Activated naive CD8-positive, alpha-beta T cell (primary cell): ENCODE measurements at regions not wholly inside any gene's neighbourhood (a gene's known extent, or its start where the extent isn't known, plus 50 kb on each side); places are given as distances from the start of the nearest gene placed in this dataset.
"Not testable (repeated sequence)": the region's sequence is repeated elsewhere in the genome, so short reads cannot be mapped to it uniquely, and the experiment has no call there.

Experiments used
- H3K27ac Mint-ChIP-seq: one replicate; pipeline ENCODE4 v1.8.0; 2021; ENCODE audit warnings: mixed read lengths
- H3K27me3 Mint-ChIP-seq: one replicate; pipeline ENCODE4 v1.8.0; 2021; ENCODE audit warnings: mixed read lengths
- H3K36me3 Mint-ChIP-seq: one replicate; pipeline ENCODE4 v1.8.0; 2021; ENCODE audit warnings: mixed read lengths
- H3K4me1 Mint-ChIP-seq: one replicate; pipeline ENCODE4 v1.8.0; 2021; ENCODE audit warnings: low read depth, mixed read lengths
- H3K4me3 Mint-ChIP-seq: one replicate; pipeline ENCODE4 v1.8.0; 2021; ENCODE audit warnings: mild to moderate bottlenecking, mixed read lengths
- H3K9me3 Mint-ChIP-seq: one replicate; pipeline ENCODE4 v1.8.0; 2021; ENCODE audit warnings: low read depth, mixed read lengths

DNA sequence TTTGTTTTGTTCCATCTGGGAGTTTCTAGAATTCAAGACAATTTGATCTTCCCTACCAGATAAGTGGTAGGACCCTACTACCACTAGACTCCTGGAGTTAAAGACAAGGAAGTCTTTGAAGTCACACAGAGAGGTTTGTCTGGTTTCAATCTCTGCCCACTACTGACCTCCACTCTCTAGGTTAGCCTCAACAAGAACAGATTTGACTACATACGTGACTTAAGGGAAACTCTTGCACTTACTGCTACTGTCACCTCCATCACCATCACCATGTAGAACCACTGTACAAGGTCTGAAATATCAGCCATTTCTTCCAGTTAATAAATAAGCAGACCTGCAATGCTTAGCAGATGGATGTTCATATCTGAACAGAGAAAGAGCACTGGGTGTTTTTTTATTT lies 148.3 kb upstream of the ARHGEF26 start:
- no peaks in the 10 kb centered on the region for H3K36me3 Mint-ChIP-seq
- peaks cover 13% of the 10 kb centered on the region for H3K27me3 Mint-ChIP-seq
- no peak overlapping the region for H3K4me3 Mint-ChIP-seq
- no peaks in the 10 kb centered on the region for H3K4me1 Mint-ChIP-seq
- no peak overlapping the region for H3K27ac Mint-ChIP-seq
- no peaks in the 10 kb centered on the region for H3K9me3 Mint-ChIP-seq

DNA sequence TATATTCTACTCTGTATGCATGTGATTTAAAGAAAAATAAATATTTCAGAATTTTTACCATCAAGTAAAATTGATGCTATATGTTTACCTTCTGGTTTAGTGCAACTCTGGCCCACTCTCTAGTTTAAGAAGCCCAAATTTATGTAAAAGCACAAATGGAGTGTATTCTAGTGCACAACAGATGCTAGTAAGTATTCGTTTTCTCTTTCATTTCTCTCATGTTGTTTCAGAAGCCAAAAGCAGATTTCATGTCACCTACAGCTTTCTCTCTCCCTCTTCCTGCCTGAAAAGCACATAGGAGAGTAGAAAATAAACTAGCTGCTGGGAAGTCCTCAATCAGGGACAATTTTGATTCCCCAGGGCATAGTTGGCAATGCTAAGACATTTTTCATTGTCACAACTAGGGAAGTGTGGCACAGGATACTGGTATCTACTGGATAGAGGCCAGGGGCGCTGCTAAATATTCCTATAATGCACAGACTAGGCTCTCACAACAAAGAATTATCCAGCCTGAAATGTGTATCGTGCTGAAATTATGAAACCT lies 147.4 kb upstream of the ARHGEF26 start:
- Mint-ChIP-seq H3K4me3 (no peak overlapping the region), H3K4me1 (no peaks in the 10 kb centered on the region), H3K27ac (no peak overlapping the region), H3K36me3 (no peaks in the 10 kb centered on the region), H3K27me3 (peaks cover 6% of the 10 kb centered on the region), H3K9me3 (no peaks in the 10 kb centered on the region)

- peaks cover 6% of the 10 kb centered on the region for H3K27me3 Mint-ChIP-seq
- no peaks in the 10 kb centered on the region for H3K9me3 Mint-ChIP-seq
- H3K36me3 Mint-ChIP-seq = no peaks in the 10 kb centered on the region
- H3K4me3 Mint-ChIP-seq = no peak overlapping the region
- H3K4me1 Mint-ChIP-seq = no peaks in the 10 kb centered on the region
- H3K27ac Mint-ChIP-seq = no peak overlapping the region
These were observed 146.6 kb upstream of the ARHGEF26 start for GRCh38 chr3:153974614-153975013.

DNA sequence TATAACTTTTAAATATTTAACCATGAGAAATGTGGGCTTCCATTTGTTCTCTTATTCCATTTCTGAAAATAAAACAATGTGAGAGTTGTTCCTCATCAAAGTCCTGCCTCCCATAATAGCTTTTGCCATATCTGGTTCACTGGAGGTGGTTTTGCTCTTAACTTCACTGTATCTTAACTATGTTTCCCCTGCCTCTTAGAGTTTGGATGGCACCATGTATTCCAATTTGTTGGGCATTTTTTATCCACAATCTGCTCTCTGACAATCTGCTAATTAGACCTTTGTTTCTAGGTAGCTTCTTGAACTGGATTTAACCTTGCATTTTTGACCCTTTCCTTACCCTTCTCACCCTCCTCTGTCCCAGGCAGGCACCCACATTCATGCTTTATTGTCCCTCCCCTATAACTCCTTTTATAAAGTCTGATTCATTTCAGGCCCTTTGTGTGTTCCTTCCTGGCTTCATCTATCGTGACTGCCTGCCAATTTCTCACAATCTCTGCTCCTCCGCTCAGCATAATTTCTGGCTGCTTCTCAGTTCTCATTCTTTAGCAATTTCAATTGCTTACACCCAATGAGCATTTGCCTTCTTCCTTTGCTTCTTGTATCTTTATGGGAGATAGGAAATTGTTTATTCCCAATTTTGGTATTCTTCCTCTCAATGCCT lies 144.2 kb upstream of the ARHGEF26 start:
- H3K36me3 Mint-ChIP-seq = no peaks in the 10 kb centered on the region
- no peaks in the 10 kb centered on the region for H3K9me3 Mint-ChIP-seq

GRCh38 chr3:153978006-153978405 lies 143.2 kb upstream of the ARHGEF26 start:
- H3K27me3 Mint-ChIP-seq = peaks cover 2% of the 10 kb centered on the region
- no peaks in the 10 kb centered on the region for H3K9me3 Mint-ChIP-seq
- no peaks in the 10 kb centered on the region for H3K4me1 Mint-ChIP-seq
- no peak overlapping the region for H3K4me3 Mint-ChIP-seq
- no peaks in the 10 kb centered on the region for H3K36me3 Mint-ChIP-seq
- no peak overlapping the region for H3K27ac Mint-ChIP-seq

More for the DNA sequence above, 144.2 kb upstream of the ARHGEF26 start:
- no peak overlapping the region for H3K27ac Mint-ChIP-seq
- H3K4me1 Mint-ChIP-seq = no peaks in the 10 kb centered on the region
- peaks cover 6% of the 10 kb centered on the region for H3K27me3 Mint-ChIP-seq
- no peak overlapping the region for H3K4me3 Mint-ChIP-seq

DNA sequence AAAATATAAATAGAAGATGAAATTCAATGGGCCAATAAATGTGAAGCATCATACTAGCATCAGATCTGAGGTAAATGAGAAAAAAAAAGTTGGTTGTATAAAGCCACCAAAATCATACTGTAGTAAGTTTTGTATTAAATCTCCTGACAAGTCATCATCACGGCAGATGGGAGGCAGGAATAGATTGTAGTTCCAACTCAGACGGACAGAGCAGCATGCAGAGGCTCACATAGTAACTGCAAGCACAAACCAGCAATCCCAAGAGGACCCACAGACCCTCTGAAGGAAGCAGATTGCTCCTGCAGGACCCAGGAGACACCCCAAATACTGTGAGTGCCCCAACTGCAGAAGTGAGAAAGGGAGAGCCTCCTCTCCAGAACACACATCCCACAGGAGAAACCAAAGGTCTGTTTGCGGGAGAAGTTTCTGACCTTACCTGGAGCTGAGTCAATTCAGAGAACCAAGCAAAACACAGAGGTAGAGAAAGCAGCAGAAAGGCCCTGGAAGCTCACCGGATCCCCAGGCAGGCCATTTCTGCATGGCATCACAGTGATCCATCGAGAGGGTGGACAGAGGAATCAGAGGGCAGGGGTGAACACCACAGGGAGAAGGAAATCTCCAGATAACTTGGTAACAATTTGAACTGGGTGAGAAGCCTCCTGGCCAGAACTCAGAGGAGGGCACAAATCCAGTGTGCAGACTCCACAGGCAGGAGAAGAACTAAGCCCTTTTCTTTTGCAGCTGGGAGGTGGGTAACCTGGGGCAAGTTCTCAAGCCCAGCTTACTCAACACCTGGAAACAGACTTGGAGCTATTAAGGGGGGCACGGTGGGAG lies 141.6 kb upstream of the ARHGEF26 start:
- Mint-ChIP-seq H3K9me3 (no peaks in the 10 kb centered on the region), H3K4me3 (no peak overlapping the region), H3K27me3 (peaks cover 1% of the 10 kb centered on the region), H3K36me3 (no peaks in the 10 kb centered on the region), H3K27ac (no peak overlapping the region), H3K4me1 (no peaks in the 10 kb centered on the region)

GRCh38 chr3:153980252-153980590 lies 141.0 kb upstream of the ARHGEF26 start:
- H3K4me3 Mint-ChIP-seq = no peak overlapping the region
- H3K36me3 Mint-ChIP-seq = no peaks in the 10 kb centered on the region
- no peaks in the 10 kb centered on the region for H3K4me1 Mint-ChIP-seq
- H3K27me3 Mint-ChIP-seq = no peaks in the 10 kb centered on the region
- H3K9me3 Mint-ChIP-seq = no peaks in the 10 kb centered on the region
- H3K27ac Mint-ChIP-seq = no peak overlapping the region

GRCh38 chr3:153997364-153997763 lies 123.8 kb upstream of the ARHGEF26 start:
- not testable (repeated sequence) for H3K27ac Mint-ChIP-seq

GRCh38 chr3:154003649-154004048 lies 117.5 kb upstream of the ARHGEF26 start:
- no peaks in the 10 kb centered on the region for H3K4me1 Mint-ChIP-seq
- peaks cover 3% of the 10 kb centered on the region for H3K27me3 Mint-ChIP-seq
- no peaks in the 10 kb centered on the region for H3K36me3 Mint-ChIP-seq
- H3K4me3 Mint-ChIP-seq = no peak overlapping the region
- no peak overlapping the region for H3K27ac Mint-ChIP-seq
- H3K9me3 Mint-ChIP-seq = no peaks in the 10 kb centered on the region

More at GRCh38 chr3:153997364-153997763, 123.8 kb upstream of the ARHGEF26 start:
- not testable (repeated sequence) for H3K4me1 Mint-ChIP-seq, H3K9me3 Mint-ChIP-seq, H3K27me3 Mint-ChIP-seq, H3K4me3 Mint-ChIP-seq, H3K36me3 Mint-ChIP-seq

DNA sequence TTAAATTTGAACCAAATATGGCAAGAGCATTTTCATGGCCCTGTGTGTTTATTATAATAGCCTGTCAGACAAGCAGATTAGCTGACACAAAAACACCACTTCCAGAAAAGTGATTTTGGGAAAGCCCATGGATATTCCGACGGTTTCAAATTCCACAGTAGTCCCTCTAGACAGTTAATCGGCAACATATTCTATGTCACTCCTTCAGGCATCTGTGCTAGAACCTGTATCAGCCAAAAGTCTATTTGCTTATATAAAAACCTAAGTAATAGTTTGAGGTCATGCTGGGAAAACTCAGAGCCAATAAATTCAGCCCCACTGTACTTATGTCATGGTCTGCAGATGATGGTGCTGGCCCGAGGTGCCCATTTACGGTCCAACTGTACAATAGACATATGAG lies 110.2 kb upstream of the ARHGEF26 start:
- H3K9me3 Mint-ChIP-seq = no peaks in the 10 kb centered on the region
- no peaks in the 10 kb centered on the region for H3K4me1 Mint-ChIP-seq
- H3K27me3 Mint-ChIP-seq = no peaks in the 10 kb centered on the region
- no peak overlapping the region for H3K27ac Mint-ChIP-seq
- H3K4me3 Mint-ChIP-seq = no peak overlapping the region
- no peaks in the 10 kb centered on the region for H3K36me3 Mint-ChIP-seq

- H3K4me3 Mint-ChIP-seq = no peak overlapping the region
- peaks cover 4% of the 10 kb centered on the region for H3K27me3 Mint-ChIP-seq
- H3K27ac Mint-ChIP-seq = no peak overlapping the region
- H3K36me3 Mint-ChIP-seq = no peaks in the 10 kb centered on the region
- H3K4me1 Mint-ChIP-seq = no peaks in the 10 kb centered on the region
- H3K9me3 Mint-ChIP-seq = no peaks in the 10 kb centered on the region
These were observed 107.5 kb upstream of the ARHGEF26 start for GRCh38 chr3:154013736-154014135.

DNA sequence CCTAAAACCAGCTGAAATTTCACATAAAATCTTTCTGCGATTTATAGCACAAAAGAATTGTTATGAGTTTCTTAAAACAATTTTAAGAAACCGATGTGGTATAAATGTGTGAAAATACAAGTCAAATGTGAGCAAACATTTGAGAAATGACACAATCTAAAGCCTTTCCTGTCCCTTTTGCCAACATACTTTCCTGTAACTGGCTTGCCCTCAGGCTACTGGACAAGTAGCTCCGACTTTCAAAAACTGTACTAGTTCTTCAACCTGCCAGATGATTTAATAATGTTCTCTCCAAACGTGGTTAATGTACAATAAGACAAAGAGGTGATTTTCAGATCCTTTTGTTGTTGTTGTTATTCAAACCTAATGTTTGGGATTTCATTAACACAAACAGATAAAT lies 105.9 kb upstream of the ARHGEF26 start:
- peaks cover 4% of the 10 kb centered on the region for H3K27me3 Mint-ChIP-seq
- no peaks in the 10 kb centered on the region for H3K9me3 Mint-ChIP-seq
- no peaks in the 10 kb centered on the region for H3K4me1 Mint-ChIP-seq
- H3K27ac Mint-ChIP-seq = no peak overlapping the region
- no peaks in the 10 kb centered on the region for H3K36me3 Mint-ChIP-seq
- H3K4me3 Mint-ChIP-seq = no peak overlapping the region

GRCh38 chr3:154018100-154018696 lies 103.0 kb upstream of the ARHGEF26 start:
- no peaks in the 10 kb centered on the region for H3K36me3 Mint-ChIP-seq
- H3K27ac Mint-ChIP-seq = no peak overlapping the region
- H3K4me3 Mint-ChIP-seq = no peak overlapping the region
- no peaks in the 10 kb centered on the region for H3K9me3 Mint-ChIP-seq
- peaks cover 4% of the 10 kb centered on the region for H3K27me3 Mint-ChIP-seq
- H3K4me1 Mint-ChIP-seq = no peaks in the 10 kb centered on the region

DNA sequence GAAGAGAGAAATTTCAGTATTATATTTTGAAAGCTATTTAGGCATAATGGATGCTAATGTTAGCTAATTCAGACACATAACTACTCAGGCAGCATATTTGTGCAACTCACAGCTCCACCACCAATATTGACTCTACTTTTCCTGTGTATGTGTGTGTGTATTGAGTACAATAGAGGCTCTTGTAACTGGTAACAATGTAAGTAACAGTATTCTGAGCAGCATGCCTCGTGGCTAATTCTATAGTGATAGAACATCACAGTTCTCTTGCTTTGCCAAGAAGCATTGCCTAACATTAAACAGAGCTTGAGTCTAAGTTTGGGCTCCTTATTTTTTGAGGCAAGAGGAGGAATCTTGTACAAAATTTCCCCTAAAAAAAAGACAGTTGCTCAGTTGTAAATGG lies 98.6 kb upstream of the ARHGEF26 start:
- Mint-ChIP-seq H3K36me3 (no peaks in the 10 kb centered on the region), H3K9me3 (no peaks in the 10 kb centered on the region), H3K27ac (no peak overlapping the region), H3K27me3 (peaks cover 4% of the 10 kb centered on the region), H3K4me1 (no peaks in the 10 kb centered on the region), H3K4me3 (no peak overlapping the region)

DNA sequence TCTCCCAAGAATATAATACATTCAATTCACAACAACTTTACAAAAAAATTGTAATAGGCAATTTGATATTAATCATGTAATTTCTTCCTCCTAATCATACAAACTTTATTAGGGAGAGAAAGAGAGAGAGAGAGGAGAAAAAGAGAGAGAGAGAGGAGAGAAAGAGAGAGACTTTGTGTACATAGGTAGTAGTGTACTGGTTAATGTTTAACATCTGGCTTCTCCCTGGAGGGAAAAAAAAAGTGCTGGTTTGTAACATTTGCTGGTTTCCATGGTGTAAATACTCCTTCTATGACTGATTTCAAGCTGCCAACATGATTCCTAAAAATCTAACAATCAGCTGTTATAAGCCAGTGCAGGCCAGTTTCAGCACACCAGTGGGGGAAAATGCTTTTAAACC lies 98.0 kb upstream of the ARHGEF26 start:
- Mint-ChIP-seq H3K9me3 (no peaks in the 10 kb centered on the region), H3K4me3 (no peak overlapping the region)

More for the DNA sequence above, 98.0 kb upstream of the ARHGEF26 start:
- Mint-ChIP-seq H3K36me3 (no peaks in the 10 kb centered on the region), H3K27ac (no peak overlapping the region), H3K4me1 (no peaks in the 10 kb centered on the region), H3K27me3 (peaks cover 4% of the 10 kb centered on the region)
